Spleen (tissue), 7 donors: ENCODE measurements at regions not wholly inside any gene's neighbourhood (a gene's known extent, or its start where the extent isn't known, plus 50 kb on each side); places are given as distances from the start of the nearest gene placed in this dataset.

Source experiments
- POLR2A ChIP-seq, 3 donors: fragments of 450-650 bp; IDR thresholded peaks; one replicate each; pipeline ENCODE4 v1.5.1; 2017; ENCODE audit warnings: antibody characterized with exemption in 3 of 3, mild to moderate bottlenecking in 1 of 3
- POLR2AphosphoS5 ChIP-seq, 3 donors: sonication (generic); formaldehyde crosslinking; IDR thresholded peaks; one replicate each; pipeline ENCODE4 v1.5.1; 2017; ENCODE audit warnings: antibody characterized with exemption in 3 of 3
- TF ChIP-seq, protein P1 (sequence below), 11 experiments: fragments of 200-600 bp in 7 of 11; fragments of 450-650 bp in 4 of 11; sonication (generic) in 4 of 11; IDR thresholded peaks in 8 of 11; conservative IDR thresholded peaks in 3 of 11; 1 replicate in 7 of 11; 2 replicates in 4 of 11; pipeline versions ENCODE4 v1.4.0 to v1.8.0; 2016 to 2021; ENCODE audit warnings: antibody characterized with exemption in 11 of 11, inconsistent platforms in 4 of 11, mild to moderate bottlenecking in 1 of 11
- donor health status: DM: no; HTN: no; CAD: no; lungs with moderate emphysema.
- donor health status: DM: no; HTN: no; CAD: no.
- donor health status: DM: no; HTN: no; CAD: no.

DNA sequence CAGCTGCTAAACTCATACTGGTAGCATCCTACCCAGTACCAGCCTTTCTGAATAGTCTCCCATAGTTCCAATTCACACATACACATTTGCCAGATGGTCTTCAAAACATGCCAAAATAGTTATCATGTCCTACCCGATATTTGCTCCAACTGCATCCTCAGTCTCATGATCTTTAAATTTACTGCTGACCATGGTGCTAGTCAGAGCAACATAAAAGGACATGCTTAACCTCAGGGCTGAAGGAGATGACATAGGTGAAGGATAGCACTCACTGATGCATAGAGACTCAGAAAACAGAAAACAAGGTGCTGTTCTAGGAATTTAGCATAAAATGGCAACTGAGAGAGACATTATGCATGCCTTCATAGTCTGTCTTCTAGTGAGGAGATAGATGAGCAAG, 200.6 kb upstream of the CCL2 start:
- TF ChIP-seq, protein P1, sequence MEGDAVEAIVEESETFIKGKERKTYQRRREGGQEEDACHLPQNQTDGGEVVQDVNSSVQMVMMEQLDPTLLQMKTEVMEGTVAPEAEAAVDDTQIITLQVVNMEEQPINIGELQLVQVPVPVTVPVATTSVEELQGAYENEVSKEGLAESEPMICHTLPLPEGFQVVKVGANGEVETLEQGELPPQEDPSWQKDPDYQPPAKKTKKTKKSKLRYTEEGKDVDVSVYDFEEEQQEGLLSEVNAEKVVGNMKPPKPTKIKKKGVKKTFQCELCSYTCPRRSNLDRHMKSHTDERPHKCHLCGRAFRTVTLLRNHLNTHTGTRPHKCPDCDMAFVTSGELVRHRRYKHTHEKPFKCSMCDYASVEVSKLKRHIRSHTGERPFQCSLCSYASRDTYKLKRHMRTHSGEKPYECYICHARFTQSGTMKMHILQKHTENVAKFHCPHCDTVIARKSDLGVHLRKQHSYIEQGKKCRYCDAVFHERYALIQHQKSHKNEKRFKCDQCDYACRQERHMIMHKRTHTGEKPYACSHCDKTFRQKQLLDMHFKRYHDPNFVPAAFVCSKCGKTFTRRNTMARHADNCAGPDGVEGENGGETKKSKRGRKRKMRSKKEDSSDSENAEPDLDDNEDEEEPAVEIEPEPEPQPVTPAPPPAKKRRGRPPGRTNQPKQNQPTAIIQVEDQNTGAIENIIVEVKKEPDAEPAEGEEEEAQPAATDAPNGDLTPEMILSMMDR (IDR thresholded peaks at IDR 0.05 in 8 of 11, conservative IDR thresholded peaks at IDR 0.05 in 3 of 11), result no peak
- TF ChIP-seq POLR2A (IDR thresholded peaks at IDR 0.05) (no peak), POLR2AphosphoS5 (IDR thresholded peaks at IDR 0.05) (no peak)
